ENCODE measurements at regions not wholly inside any gene's neighbourhood (a gene's known extent, or its start where the extent isn't known, plus 50 kb on each side); places are given as distances from the start of the nearest gene placed in this dataset.
"Not testable (repeated sequence)": the region's sequence is repeated elsewhere in the genome, so short reads cannot be mapped to it uniquely, and the experiment has no call there.

- TF ChIP-seq CTCF (conservative IDR thresholded peaks at IDR 0.05), result no peak
- H3K27ac ChIP-seq, result no peak overlapping the region
Measured at GRCh38 chr2:209146682-209147320, 277.0 kb upstream of the MAP2 start.

- no peak overlapping the region for H3K27ac ChIP-seq
- TF ChIP-seq CTCF (conservative IDR thresholded peaks at IDR 0.05), result no peak
Measured at GRCh38 chr2:209147981-209148380, 275.9 kb upstream of the MAP2 start.

GRCh38 chr2:209160800-209161588 is 262.9 kb upstream of the MAP2 start:
- no peak overlapping the region for H3K27ac ChIP-seq
- no peak for TF ChIP-seq CTCF (conservative IDR thresholded peaks at IDR 0.05)

GRCh38 chr2:209162129-209162528 is 261.7 kb upstream of the MAP2 start:
- no peak overlapping the region for H3K27ac ChIP-seq
- no peak for TF ChIP-seq CTCF (conservative IDR thresholded peaks at IDR 0.05)

GRCh38 chr2:209181984-209182383 is 241.9 kb upstream of the MAP2 start:
- H3K27ac ChIP-seq, result no peak overlapping the region
- no peak for TF ChIP-seq CTCF (conservative IDR thresholded peaks at IDR 0.05)

GRCh38 chr2:209186886-209187285 is 237.0 kb upstream of the MAP2 start:
- not testable (repeated sequence) for H3K27ac ChIP-seq

- no peak for TF ChIP-seq CTCF (conservative IDR thresholded peaks at IDR 0.05)
- H3K27ac ChIP-seq, result no peak overlapping the region
Measured at GRCh38 chr2:209189893-209190292, 234.0 kb upstream of the MAP2 start.

- H3K27ac ChIP-seq, result no peak overlapping the region
- TF ChIP-seq CTCF (conservative IDR thresholded peaks at IDR 0.05), result no peak
Measured at GRCh38 chr2:209191139-209191538, 232.7 kb upstream of the MAP2 start.

Data from VCaP (cell line).